HG02571 (cell line): ENCODE measurements at regions not wholly inside any gene's neighbourhood (a gene's known extent, or its start where the extent isn't known, plus 50 kb on each side); places are given as distances from the start of the nearest gene placed in this dataset.
"Not testable (repeated sequence)": the region's sequence is repeated elsewhere in the genome, so short reads cannot be mapped to it uniquely, and the experiment has no call there.

Experiments
- ATAC-seq: cut with Tn5 transposase; IDR thresholded peaks from one replicate; pipeline ENCODE4 v1.9.1; 2021; ENCODE audit warnings: mild to moderate bottlenecking, moderate library complexity; ENCODE audit not compliant: unreplicated experiment

- ATAC-seq, result no peak
Observed at GRCh38 chr6:132199343-132199742, 201.9 kb downstream of the MOXD1 start.

- ATAC-seq, result no peak
Observed at GRCh38 chr6:132198896-132199295, 202.4 kb downstream of the MOXD1 start.

- ATAC-seq, result no peak
Observed at GRCh38 chr6:132198040-132198439, 203.2 kb downstream of the MOXD1 start.

GRCh38 chr6:132194529-132194928 lies 206.7 kb downstream of the MOXD1 start:
- ATAC-seq, result no peak

- no peak for ATAC-seq
Observed at GRCh38 chr6:132192631-132193030, 208.6 kb downstream of the MOXD1 start.

GRCh38 chr6:132190815-132191175 lies 210.5 kb downstream of the MOXD1 start:
- ATAC-seq, result no peak

- peak; percentile 64 for ATAC-seq
Observed at GRCh38 chr6:132190097-132190814, 211.0 kb downstream of the MOXD1 start.

GRCh38 chr6:132188556-132189264 lies 212.6 kb downstream of the MOXD1 start:
- ATAC-seq, result no peak

GRCh38 chr6:132187816-132188215 lies 213.5 kb downstream of the MOXD1 start:
- ATAC-seq, result no peak

GRCh38 chr6:132184966-132185365 lies 216.3 kb downstream of the MOXD1 start:
- not testable (repeated sequence) for ATAC-seq

- ATAC-seq, result no peak
Observed at GRCh38 chr6:132179955-132180354, 221.3 kb downstream of the MOXD1 start.

- ATAC-seq, result no peak
Observed at GRCh38 chr6:132174919-132175318, 223.7 kb upstream of the CCN2 start.

- no peak for ATAC-seq
Observed at GRCh38 chr6:132168961-132169360, 217.8 kb upstream of the CCN2 start.

- no peak for ATAC-seq
Observed at GRCh38 chr6:132167929-132168892, 217.0 kb upstream of the CCN2 start.

GRCh38 chr6:132166526-132167051 lies 215.4 kb upstream of the CCN2 start:
- ATAC-seq, result no peak

- ATAC-seq, result no peak
Observed at GRCh38 chr6:132165677-132166076, 214.5 kb upstream of the CCN2 start.

GRCh38 chr6:132161283-132161682 lies 210.1 kb upstream of the CCN2 start:
- ATAC-seq, result no peak

- ATAC-seq, result no peak
Observed at GRCh38 chr6:132153221-132153898, 202.2 kb upstream of the CCN2 start.

- ATAC-seq, result no peak
Observed at GRCh38 chr6:132147530-132148011, 196.4 kb upstream of the CCN2 start.

- ATAC-seq, result no peak
Observed at GRCh38 chr6:132144456-132144855, 193.3 kb upstream of the CCN2 start.
